Stimulated activated CD8-positive, alpha-beta memory T cell treated with anti-CD3 and anti-CD28 coated beads, Interleukin-15, amount 100 ng/mL, for 48 hours (primary cell): ENCODE measurements at regions not wholly inside any gene's neighbourhood (a gene's known extent, or its start where the extent isn't known, plus 50 kb on each side); places are given as distances from the start of the nearest gene placed in this dataset.

ENCODE experiments used
- DNase-seq, 2 donors: peaks; one replicate each; pipeline ENCODE4 v3.0.0-alpha.2; 2020; ENCODE audit warnings: low read depth in 2 of 2

DNA sequence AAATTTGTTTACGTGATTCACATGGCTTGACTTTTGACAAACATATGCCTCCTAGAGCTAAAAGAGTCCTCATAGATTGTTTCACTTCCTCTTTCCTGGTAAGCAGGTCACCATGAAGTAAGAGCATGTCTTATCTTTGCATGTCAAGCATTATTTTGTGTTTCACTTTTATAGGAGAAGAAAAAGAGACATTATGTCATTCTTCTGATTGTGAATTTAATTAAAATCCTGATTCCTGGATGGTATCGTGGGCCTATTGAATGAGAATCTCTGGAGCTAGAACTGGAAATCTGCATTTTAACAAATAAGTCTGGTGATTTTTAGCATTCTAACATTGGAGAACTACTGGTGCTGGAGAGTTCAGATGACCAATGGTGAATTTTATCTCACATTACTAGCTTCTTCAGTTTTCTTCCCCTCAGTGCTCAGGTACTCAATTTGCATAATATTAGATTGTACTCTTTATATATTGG, 218.6 kb upstream of the ATP2B1 start:
- DNase-seq = no peak

DNA sequence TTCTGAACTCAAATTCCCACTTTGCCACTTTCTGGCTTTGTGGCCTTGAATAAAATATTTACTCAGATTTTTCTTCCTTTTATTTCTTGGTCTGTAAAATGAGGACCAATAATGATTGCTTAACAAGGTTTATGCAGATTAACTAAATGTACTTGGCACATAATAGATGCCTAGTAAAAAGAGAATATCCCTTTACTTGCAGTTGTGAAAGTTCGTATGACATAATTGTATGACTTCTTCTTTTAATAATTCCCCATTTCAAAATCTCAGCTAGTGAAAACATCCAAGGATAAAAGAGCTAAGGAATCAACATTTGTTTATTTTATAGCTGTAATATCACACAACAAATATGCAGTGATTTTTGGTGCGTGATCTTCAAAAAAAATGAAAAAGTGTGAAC, 215.6 kb upstream of the ATP2B1 start:
- DNase-seq = no peak

DNA sequence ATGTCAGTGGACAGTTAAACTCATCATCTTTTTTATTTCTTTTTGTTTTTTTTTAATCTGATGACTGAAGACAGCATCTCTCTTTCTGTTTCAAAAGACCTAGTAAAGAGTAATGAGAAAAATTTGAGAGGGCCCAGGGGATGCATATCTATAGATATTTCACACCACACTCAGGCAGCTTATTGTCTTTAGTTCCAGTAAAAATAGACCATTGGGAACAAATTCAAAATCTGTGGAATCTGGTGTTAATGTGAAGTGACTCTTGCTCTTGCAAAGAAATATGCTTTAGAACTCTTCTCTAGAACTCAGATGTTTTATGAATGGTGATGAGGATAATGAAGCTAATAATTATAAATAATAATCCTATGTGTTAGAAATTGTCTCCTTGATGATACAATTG, 214.5 kb upstream of the ATP2B1 start:
- DNase-seq = no peak

DNA sequence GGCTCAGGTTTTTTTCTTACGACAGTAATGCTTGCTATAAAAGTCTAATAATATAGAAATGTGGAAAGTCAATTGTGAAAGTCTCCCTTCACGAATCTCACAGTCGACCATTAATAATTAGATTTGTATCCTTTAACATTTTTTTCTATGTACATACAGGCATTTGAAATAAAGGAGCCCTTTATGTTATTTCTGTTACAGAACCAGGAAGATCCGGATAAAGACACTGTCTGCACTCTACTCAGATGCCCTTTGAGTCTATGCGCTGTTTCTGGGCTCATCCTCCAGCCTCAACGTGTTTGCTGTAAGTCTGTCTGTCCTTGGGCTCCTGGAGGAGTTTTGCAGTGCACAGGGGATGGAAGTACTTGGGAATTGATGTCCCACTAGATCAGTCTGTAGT, 212.2 kb upstream of the ATP2B1 start:
- DNase-seq = no peak

DNA sequence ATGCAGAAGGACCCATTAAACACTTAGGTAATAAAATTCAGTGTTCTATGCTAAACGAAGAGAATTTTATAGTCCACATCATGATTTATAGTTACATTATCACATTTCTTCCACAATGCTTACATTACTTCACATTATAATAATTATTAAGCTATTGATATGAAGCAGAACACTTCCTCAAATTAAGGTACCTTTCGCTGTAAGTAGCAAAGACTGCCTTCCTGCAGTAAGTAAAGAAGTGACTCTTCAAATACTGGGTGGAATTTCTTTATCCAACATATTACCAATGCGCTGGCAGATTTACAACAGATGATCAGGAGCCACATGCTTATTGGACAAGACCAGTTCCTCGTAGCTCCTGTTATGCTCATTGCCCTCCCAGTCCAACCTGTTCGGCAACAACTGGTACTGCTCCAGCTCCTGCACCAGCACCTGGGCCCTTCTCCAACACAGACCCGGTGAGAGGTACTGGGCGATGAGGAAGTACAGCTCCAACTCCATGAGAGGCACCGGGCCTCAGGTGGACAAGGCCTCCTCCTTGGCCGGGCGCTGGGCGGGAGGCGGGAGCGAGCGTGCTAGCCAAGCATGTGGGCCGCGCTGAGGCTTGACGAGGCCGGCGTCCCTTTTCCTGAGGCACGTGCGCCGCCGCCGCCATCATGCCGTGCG, 210.7 kb upstream of the ATP2B1 start:
- DNase-seq = no peak

DNA sequence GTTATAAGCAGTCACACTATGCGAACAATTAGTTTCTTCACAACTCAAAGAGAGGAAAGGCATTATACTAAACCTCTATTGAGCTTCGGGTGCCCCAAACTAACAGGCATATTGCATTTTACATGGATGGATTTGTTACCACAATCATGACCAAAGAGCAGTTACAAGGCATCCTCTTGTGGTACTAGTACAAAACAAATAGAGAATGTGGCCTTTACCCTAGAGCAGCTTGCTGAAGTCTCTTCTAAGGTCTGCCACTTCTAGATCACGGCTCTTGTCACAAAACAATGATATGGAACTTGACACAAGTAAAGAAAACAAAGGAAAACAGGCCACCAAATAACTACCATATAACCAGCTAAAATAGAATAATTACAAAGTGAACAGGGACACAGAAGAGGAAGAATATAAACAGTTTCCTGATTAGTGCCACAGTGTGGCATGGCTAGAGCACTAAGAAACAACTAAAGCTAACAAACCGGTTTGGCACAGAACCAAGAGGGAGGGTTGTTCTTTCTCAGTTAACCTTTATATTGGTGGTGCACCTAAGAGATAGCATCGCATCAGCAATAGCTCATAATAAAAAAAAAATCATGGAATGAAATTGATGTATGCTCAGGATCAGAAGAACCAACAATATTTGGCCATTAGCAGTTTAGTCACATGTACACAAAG, 209.7 kb upstream of the ATP2B1 start:
- DNase-seq = no peak

DNA sequence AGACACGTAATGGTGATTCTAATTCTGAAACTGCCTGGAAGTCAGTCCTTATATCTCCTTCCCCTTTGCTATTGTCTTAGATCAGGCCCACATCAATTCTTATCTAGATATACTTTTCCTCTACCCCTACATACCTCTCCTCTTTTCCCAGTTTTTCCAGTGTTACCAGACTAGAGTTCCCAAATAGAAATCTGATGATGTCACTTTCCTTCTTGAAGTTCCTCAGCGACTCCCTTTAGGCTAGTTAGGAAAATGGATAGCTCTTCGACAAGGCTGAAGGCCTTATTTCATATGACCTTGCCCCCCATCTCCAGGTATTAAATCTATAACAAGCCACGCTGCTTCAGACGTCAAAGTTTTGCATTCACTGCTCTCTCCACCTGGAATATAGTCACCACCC, 201.1 kb upstream of the ATP2B1 start:
- no peak for DNase-seq

DNA sequence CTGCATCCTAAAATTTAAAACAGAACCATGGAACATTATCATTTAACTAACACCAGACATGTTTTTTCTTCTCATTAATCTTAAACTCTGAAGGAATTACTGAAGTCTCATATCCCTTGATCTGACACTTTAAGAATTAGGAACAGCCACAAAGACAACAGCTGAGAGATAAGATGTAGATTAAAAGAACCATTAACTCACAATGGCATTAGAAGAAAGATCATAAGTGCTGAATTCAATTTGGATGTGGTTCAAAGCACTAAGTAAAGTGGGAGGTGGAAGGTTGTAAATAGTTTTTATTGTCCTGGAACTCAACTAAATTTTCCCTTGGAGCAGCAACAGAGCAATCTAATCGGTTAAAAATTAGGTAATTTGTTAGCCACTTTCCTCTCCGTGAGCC, 199.0 kb upstream of the ATP2B1 start:
- no peak for DNase-seq

DNA sequence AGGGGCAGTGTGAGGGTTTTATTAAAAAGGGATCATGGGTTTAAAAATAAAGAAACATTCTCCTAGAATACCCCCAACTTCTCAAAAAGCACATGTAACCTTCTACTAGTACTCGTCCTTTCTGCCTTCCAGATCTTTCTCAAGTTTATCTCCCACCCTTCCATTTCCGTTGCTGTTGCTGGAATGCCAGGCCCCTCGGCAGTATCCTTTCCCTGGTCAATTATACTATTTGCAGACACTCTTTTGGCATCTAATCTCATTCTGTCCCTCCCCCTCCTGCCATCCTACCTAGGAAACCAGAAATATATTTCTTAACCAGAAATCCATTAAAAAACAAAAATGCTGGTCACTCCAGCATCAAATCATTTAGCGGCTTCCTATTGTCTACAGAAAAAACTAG, 198.2 kb upstream of the ATP2B1 start:
- DNase-seq = no peak

DNA sequence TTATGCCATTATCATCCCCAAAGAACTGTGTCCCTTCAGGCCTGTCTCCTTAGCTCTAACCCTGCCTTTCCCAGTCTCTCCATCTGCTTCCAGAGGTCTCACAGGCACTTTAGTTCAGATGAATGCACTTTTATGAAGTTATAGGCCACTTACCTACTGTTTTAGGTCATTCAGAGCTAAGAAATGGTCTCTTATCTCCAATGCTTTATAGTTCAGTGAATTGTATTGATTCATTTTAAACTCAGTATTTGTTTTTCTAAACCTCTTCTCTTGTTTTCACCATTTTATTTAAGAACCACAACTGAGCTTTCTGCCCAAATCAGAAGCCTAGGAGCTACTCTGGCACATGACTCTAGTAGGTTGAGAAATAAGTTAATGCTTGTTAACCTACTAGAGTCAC, 197.5 kb upstream of the ATP2B1 start:
- DNase-seq = no peak

DNA sequence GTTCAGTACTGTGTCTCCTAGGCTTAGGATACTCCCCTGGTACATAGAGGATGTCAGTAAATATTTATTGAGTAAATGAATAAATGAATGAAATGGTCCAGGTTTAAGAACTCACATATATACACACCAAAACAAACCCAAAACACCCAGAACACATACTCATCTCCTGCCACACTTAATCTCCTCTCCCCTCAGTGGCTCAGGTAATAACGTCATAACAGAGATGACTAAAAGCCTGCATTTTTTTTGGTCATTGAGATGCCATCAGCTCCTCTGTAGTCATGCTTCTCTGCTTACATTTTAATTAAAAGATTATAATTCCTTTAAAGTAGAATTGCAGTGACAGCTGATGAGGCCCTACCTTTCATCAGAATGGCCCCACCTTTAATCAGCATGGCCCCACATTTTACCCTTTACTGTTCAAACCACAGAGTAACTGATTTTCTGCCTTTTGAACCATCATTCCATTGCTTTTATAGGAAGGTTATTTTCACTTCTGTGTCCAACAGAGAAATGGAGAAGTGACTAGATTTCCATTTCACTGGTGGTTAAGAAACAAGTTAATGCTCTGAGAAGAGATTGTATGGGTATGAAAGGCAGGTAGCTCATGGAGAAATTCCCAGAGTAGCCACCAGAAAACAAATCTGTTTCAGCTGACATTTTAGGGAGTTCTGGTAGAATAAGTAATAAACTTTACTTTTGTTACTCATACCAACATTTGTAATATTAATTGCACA, 193.4 kb upstream of the ATP2B1 start:
- no peak for DNase-seq

DNA sequence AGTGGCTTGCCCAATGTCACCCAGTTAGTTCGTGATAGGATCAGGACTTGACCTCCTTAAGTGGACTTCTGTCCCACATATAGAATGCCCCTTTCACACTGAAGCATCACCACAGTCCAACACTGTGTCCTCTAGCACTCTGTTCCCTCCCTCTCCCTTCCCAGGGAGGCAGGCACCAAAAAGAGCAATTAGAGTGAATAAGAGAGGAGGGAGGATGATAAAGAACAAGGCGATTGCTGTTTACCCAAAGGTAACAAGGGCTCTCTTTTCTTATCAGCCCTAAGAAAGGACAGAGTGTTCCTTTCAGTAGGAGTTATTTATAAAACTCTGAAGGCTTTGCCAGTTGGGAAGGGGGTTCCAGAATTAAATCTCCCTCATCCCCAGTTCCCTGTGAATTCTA, 192.7 kb upstream of the ATP2B1 start:
- no peak for DNase-seq

DNA sequence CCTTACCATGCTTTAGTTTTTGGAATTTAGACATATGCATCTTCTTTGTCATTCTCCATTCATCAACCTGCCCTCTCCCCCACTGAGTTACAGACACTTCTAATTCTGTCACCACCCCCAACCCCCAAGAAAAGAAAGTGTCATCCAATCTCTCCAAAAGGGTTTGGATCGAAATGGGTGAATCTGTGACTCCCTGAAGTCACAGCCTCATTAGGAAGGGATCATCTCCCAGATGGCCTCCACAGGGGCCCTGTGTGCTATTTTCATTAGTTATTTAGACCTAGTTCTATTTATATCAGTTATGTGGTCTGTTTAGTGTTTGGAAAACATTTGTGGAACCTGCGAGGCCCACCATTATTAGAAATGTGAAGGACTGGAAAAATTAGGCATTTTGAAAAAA, 191.0 kb upstream of the ATP2B1 start:
- DNase-seq = no peak

DNA sequence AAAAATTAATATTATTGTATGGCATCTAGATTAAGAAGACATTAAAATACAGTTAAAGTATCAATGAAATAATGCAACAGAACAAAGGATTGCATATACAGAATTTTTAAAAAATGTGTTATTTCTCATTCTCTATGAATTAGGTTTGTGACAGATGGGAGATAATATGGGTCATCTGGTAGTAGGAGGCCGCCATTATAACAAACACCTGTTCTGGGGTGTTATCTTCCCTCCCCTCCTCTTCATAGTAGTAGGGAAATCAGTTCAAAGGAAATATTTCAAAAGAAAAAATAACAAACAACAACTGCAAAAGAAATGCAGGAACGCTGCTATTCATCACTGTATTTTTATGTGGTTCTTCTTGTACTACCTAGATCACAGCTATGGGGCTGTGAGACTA, 187.0 kb upstream of the ATP2B1 start:
- DNase-seq = no peak

DNA sequence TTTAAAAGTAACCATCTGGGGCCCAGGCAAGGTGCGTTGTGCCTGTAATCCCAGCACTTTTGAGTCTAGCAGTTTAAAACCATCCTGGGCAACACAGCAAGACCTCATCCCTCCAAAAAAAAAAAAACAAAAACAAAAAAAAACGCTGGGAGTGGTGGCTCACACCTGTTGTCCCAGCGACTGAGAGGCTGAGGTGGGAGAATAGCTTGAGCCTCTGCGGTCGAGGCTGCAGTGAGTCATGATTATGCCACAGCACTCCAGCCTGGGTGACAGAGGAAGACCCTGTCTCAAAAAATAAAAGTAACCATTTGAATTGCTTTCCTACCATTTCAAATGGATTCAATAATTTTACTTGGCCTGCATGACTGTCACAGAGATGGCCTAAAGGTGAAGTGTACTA, 186.5 kb upstream of the ATP2B1 start:
- no peak for DNase-seq

DNA sequence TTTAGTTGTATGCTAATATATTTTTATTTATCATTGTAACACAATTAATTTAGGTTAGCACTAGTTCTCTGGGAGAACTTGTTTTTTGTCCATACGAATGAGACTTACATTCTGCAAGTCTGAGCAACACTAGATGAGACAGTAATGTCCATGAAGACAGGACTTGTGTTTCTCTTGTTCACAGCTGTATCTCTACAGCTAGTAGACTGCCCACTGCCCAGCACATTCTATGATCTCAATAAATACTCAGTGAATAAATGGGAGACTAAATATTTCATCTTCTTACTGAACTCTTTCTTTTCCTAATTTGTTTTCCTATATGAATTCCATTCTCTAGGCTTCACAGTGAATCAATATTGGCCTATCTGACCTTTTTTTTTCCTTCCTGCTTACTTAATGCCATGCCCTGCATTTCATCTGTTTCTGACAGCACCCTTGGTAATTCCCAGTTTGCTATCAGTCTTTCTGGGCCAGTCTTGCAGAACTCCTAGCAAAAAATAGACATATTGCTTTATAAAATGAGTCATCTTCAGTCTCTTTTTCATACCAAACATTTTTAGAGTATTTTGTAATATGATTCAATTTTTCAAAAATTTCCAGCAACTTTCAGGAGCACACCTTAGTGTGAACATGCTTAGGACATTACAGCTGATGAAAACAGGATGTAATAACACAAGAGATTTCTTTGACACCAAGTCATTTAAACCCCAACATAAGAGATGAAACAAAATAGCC, 185.5 kb upstream of the ATP2B1 start:
- DNase-seq = no peak

DNA sequence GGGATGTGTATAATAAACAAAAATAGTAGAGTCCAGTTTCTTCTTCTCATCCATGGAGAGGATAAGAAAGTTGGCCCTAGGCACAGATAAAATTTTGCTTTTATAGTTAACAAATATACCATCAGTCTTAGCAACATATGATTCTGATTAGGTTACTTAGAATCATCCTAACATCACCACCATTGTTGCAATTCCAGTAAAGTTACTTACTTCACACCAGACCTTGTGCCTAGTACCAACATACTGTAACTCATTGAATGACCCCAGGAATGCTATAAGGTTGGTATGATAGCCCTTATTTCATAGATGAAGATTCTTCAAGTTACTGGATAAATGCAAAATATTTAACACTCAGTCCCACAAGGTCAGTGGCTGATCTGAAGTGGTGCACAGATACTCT, 183.8 kb upstream of the ATP2B1 start:
- DNase-seq = no peak

DNA sequence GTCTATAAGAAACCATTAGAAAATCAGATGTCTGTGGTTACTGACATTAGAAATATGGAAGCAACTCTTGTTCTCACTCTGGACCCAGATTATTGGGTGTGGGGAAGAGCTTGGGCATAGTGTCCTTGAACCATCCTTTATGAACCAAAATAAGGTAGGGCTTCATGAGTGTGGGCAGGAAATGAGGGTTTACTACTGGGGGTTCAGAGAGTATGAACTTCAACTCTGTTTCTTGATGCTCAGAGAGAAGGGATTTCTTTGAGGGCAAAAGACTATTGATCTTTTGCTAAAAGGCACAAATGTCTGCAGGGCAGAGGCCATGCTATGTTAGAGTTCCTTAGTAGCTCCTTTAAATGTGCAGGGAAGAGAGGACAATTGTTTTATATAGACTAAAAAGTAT, 183.3 kb upstream of the ATP2B1 start:
- DNase-seq = no peak

DNA sequence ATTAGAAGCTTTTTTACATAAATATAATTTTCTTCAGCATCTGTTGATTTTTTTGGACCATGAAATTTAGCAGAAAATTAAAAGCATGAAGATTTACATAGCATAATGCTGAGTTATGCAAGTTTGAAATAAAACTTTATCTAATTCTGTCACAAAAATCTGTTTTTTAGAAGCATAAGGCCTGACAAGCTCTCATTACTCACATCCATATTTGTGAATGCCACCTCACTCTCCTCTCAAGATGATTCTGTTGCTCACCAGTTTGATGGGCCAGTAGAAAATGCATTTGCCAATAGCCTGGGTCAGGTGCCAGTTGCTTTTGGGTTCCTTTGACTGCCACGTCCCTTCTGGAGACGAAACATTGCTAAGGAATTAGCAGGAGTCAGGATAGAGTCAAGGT, 181.5 kb upstream of the ATP2B1 start:
- DNase-seq = no peak

DNA sequence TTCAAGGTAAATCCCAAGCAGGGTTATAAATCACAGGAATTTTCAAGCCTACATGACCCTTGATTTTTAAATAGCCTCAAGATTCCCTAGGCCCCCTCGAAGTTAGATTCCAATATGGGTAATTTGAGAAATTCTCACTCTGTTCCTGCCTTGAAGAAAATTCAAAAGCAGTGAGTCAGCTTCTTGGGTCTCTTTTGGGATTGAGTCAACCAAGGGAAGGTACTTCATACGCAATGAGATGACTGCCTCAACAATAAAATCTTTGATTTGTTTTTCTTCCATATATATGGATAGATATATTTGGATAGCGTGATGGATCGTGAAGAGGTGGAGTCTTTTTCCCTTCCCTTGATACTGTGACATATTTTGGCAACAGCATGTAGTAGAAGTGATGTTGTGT, 180.4 kb upstream of the ATP2B1 start:
- DNase-seq = no peak

DNA sequence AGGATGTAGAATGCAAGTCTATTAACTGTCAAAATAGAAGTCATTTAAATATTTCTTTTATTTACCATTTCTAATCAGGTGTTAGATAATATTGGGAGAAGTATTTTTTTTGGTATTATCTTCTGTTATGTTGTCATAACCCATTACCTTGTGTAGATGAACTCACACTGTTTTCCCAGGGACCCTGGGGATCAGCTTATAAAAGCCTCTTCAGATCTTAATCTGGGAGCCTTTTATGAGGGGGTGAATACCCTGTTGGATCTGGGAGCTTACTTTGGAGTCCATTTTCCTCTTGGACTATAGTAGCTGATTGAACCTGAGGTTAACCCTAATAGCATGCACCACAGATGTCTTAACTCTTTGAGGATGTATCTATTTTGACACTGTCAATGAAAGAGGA, 176.3 kb upstream of the ATP2B1 start:
- DNase-seq = no peak

DNA sequence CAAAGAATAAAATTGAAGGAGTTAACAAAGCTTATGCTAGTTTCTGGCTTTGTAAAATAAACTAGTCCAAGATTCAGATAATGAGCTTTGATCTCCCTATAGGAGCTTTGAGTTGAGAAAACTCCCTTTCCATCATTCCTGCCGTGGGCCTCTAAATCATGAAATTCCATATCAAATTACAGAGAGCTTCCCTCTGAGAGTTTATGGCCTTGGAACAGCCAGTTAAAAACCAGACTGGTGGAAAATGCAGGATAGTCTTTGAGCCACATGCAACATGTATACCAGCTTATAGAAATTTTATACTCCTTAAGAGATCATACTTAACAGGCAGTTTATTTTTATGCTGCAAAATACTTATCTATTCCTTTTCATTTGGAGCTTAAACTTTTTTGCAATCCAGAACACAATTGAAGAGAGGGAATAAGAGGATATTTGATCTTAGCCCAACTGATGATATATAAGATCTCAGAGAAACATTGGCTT, 175.8 kb upstream of the ATP2B1 start:
- DNase-seq = no peak
